D721Med (cell line): ENCODE measurements at regions not wholly inside any gene's neighbourhood (a gene's known extent, or its start where the extent isn't known, plus 50 kb on each side); places are given as distances from the start of the nearest gene placed in this dataset.
"Not testable (repeated sequence)": the region's sequence is repeated elsewhere in the genome, so short reads cannot be mapped to it uniquely, and the experiment has no call there.

ENCODE experiments used
- DNase-seq: peaks from one replicate; pipeline ENCODE4 v3.0.0; 2011; ENCODE audit warnings: low spot score; ENCODE audit not compliant: insufficient read length
- FAIRE-seq: peaks from 2 replicates; lab custom pipeline; 2011; peaks lifted over from hg19 to GRCh38; lab: Jason Lieb, UNC
- CTCF ChIP-seq: IDR thresholded peaks from 2 replicates; pipeline ENCODE4 v1.5.1; 2012; ENCODE audit warnings: mild to moderate bottlenecking, control low read depth; ENCODE audit not compliant: insufficient read depth; ENCODE audit errors: missing control alignments

GRCh38 chr3:159273608-159274007 lies 471.8 kb downstream of the MFSD1 start:
- no peak for TF ChIP-seq CTCF
- DNase-seq, result no peak
- no peak for FAIRE-seq

GRCh38 chr3:159275741-159276140 lies 473.9 kb downstream of the MFSD1 start:
- no peak for DNase-seq
- TF ChIP-seq CTCF, result no peak

GRCh38 chr3:159277814-159278213 lies 476.0 kb downstream of the MFSD1 start:
- TF ChIP-seq CTCF, result no peak
- DNase-seq, result no peak
- FAIRE-seq, result no peak

More at GRCh38 chr3:159275741-159276140, 473.9 kb downstream of the MFSD1 start:
- no peak for FAIRE-seq

GRCh38 chr3:159280386-159281191 lies 478.7 kb downstream of the MFSD1 start:
- no peak for DNase-seq
- TF ChIP-seq CTCF, result peak; percentile 16
- no peak for FAIRE-seq

GRCh38 chr3:159293493-159293892 lies 491.6 kb downstream of the MFSD1 start:
- no peak for FAIRE-seq
- TF ChIP-seq CTCF, result no peak
- DNase-seq, result no peak

- no peak for TF ChIP-seq CTCF
- DNase-seq (no peak), FAIRE-seq (no peak)
Observed at GRCh38 chr3:159301961-159302360, 500.1 kb downstream of the MFSD1 start.

- no peak for DNase-seq
- TF ChIP-seq CTCF, result no peak
- FAIRE-seq, result no peak
Observed at GRCh38 chr3:159305017-159305416, 503.2 kb downstream of the MFSD1 start.

- not testable (repeated sequence) for FAIRE-seq, DNase-seq
Observed at GRCh38 chr3:159316706-159317105, 514.9 kb downstream of the MFSD1 start.
